HEK293T (cell line): ENCODE measurements at regions not wholly inside any gene's neighbourhood (a gene's known extent, or its start where the extent isn't known, plus 50 kb on each side); places are given as distances from the start of the nearest gene placed in this dataset.

Experiments used
- CTCF ChIA-PET: fragments of 350-600 bp; formaldehyde crosslinking; extraction: SDS; loops from one replicate; lab custom pipeline; 2021; ENCODE audit warnings: antibody characterized with exemption, inconsistent platforms; lab: Yijun Ruan, JAX
- POLR2A ChIA-PET: fragments of 350-600 bp; formaldehyde crosslinking; extraction: SDS; loops from one replicate; lab custom pipeline; 2020; ENCODE audit warnings: antibody characterized with exemption, inconsistent platforms; lab: Yijun Ruan, JAX
- DNase-seq: peaks from one replicate; pipeline ENCODE4 v3.0.0; 2012; ENCODE audit warnings: mixed read lengths; ENCODE audit errors: extremely low spot score
- ARNT ChIP-seq: fragments of 450-650 bp; IDR thresholded peaks from 2 replicates; pipeline ENCODE4 v1.6.1; 2017; ENCODE audit warnings: mild to moderate bottlenecking
- BHLHE40 ChIP-seq: fragments of 450-650 bp; IDR thresholded peaks from 2 replicates; pipeline ENCODE4 v1.6.1; 2016; ENCODE audit warnings: mild to moderate bottlenecking, moderate library complexity, borderline replicate concordance
- CTBP1 ChIP-seq: fragments of 450-650 bp; IDR thresholded peaks from 2 replicates; pipeline ENCODE4 v1.6.1; 2016; ENCODE audit warnings: borderline replicate concordance
- ELF4 ChIP-seq: fragments of 450-650 bp; IDR thresholded peaks from 2 replicates; pipeline ENCODE4 v1.6.1; 2017; ENCODE audit warnings: antibody characterized with exemption
- FOXA1 ChIP-seq: fragments of 450-650 bp; IDR thresholded peaks from 2 replicates; pipeline ENCODE4 v1.6.1; 2016; ENCODE audit warnings: mild to moderate bottlenecking
- FOXK2 ChIP-seq: fragments of 450-650 bp; IDR thresholded peaks from 2 replicates; pipeline ENCODE4 v1.6.1; 2016; ENCODE audit warnings: mild to moderate bottlenecking
- FOXM1 ChIP-seq: fragments of 450-650 bp; IDR thresholded peaks from 2 replicates; pipeline ENCODE4 v1.6.1; 2017; ENCODE audit warnings: mild to moderate bottlenecking, borderline replicate concordance
- HDGF ChIP-seq: fragments of 450-650 bp; IDR thresholded peaks from 2 replicates; pipeline ENCODE4 v1.6.1; 2017; ENCODE audit warnings: antibody characterized with exemption, borderline replicate concordance
- L3MBTL2 ChIP-seq: fragments of 450-650 bp; conservative IDR thresholded peaks from 2 replicates; pipeline ENCODE4 v1.6.1; 2016; ENCODE audit warnings: mild to moderate bottlenecking
- LEF1 ChIP-seq: fragments of 450-650 bp; IDR thresholded peaks from 2 replicates; pipeline ENCODE4 v1.6.1; 2017; ENCODE audit warnings: mild to moderate bottlenecking, borderline replicate concordance
- NFRKB ChIP-seq: fragments of 450-650 bp; IDR thresholded peaks from 2 replicates; pipeline ENCODE4 v1.6.1; 2016; ENCODE audit warnings: mild to moderate bottlenecking, moderate library complexity
- SP1 ChIP-seq: fragments of 450-650 bp; IDR thresholded peaks from 2 replicates; pipeline ENCODE4 v1.6.1; 2017
- SUZ12 ChIP-seq: fragments of 450-650 bp; IDR thresholded peaks from 2 replicates; pipeline ENCODE4 v1.6.1; 2016; ENCODE audit warnings: mild to moderate bottlenecking
- TARDBP ChIP-seq: fragments of 450-650 bp; IDR thresholded peaks from 2 replicates; pipeline ENCODE4 v1.6.1; 2016
- ZNF384 ChIP-seq: fragments of 450-650 bp; IDR thresholded peaks from 2 replicates; pipeline ENCODE4 v1.6.1; 2016
- TF ChIP-seq, protein P1 (sequence below): fragments of 450-650 bp; IDR thresholded peaks from 2 replicates; pipeline ENCODE4 v1.6.1; 2016

- CTCF ChIA-PET, result no interaction called here
These were observed 59.4 kb upstream of the ALOX12 start for GRCh38 chr17:6936370-6937028.

GRCh38 chr17:6938637-6939036 is 57.2 kb upstream of the ALOX12 start:
- ChIA-PET POLR2A (no interaction called here), CTCF (interaction anchor here (0.6 to 1.1 kb wide), 4 partner anchors 23 to 107 kb away, joined by 3 to 6 read pairs (median 3); partner anchors contain the start of gene TEKT1)
- no peak for TF ChIP-seq L3MBTL2
- TF ChIP-seq SUZ12, result no peak
- no peak for TF ChIP-seq NFRKB
- no peak for TF ChIP-seq FOXM1
- TF ChIP-seq BHLHE40, result no peak
- no peak for TF ChIP-seq FOXA1
- no peak for TF ChIP-seq ELF4
- no peak for TF ChIP-seq ARNT
- no peak for TF ChIP-seq SP1
- TF ChIP-seq HDGF, result no peak
- DNase-seq, result no peak

More at GRCh38 chr17:6936370-6937028, 59.4 kb upstream of the ALOX12 start:
- TF ChIP-seq, protein P1, sequence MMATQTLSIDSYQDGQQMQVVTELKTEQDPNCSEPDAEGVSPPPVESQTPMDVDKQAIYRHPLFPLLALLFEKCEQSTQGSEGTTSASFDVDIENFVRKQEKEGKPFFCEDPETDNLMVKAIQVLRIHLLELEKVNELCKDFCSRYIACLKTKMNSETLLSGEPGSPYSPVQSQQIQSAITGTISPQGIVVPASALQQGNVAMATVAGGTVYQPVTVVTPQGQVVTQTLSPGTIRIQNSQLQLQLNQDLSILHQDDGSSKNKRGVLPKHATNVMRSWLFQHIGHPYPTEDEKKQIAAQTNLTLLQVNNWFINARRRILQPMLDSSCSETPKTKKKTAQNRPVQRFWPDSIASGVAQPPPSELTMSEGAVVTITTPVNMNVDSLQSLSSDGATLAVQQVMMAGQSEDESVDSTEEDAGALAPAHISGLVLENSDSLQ, result no peak
- TF ChIP-seq TARDBP, result no peak
- TF ChIP-seq L3MBTL2, result no peak
- no peak for TF ChIP-seq LEF1
- no peak for TF ChIP-seq NFRKB
- TF ChIP-seq ARNT, result no peak
- TF ChIP-seq ZNF384, result no peak
- TF ChIP-seq BHLHE40, result no peak
- TF ChIP-seq FOXM1, result no peak
- no peak for TF ChIP-seq FOXK2
- no peak for TF ChIP-seq ELF4
- TF ChIP-seq SP1, result no peak
- TF ChIP-seq FOXA1, result no peak
- DNase-seq, result no peak
- POLR2A ChIA-PET, result no interaction called here

- TF ChIP-seq NFRKB (no peak), FOXA1 (no peak)
- ChIA-PET CTCF (interaction anchor here (0.6 kb wide), 1 partner anchor 19 kb away, joined by 3 read pairs; no protein-coding TSS in a partner anchor), POLR2A (no interaction called here)
- DNase-seq, result no peak
These were observed 55.6 kb upstream of the ALOX12 start for GRCh38 chr17:6940186-6940649.

DNA sequence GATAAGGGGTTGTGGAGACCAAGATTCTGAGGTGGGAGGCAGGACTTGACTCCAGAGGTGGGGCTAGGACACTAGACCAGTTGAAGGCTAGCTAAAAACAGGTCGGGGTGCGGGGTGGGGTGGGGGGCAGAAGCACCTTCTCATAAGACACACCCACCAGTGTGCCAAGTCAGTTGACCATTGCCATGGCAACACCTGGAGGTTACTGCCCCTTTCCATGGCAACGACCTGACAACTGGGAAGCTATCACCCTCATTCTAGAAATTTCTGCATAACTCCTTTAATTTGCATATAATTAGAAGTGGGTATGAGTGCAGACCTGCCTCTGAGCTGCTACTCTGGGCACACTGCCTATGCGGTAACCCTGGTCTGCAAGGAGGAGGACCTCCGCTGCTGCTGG is 53.9 kb upstream of the ALOX12 start:
- TF ChIP-seq FOXM1 (no peak), LEF1 (no peak), FOXK2 (no peak), L3MBTL2 (no peak), CTBP1 (no peak)
- ChIA-PET POLR2A (no interaction called here), CTCF (no interaction called here)
- no peak for DNase-seq

GRCh38 chr17:6943406-6943805 is 52.4 kb upstream of the ALOX12 start:
- TF ChIP-seq, protein P1, result no peak
- TF ChIP-seq NFRKB, result no peak
- TF ChIP-seq HDGF, result no peak
- CTCF ChIA-PET, result no interaction called here
- POLR2A ChIA-PET, result no interaction called here
- DNase-seq, result no peak
